NCI-H1105 (cell line): ENCODE measurements at regions not wholly inside any gene's neighbourhood (a gene's known extent, or its start where the extent isn't known, plus 50 kb on each side); places are given as distances from the start of the nearest gene placed in this dataset.

Experiments used
- DNase-seq: peaks from one replicate; lab custom pipeline; 2025; lab: John Stamatoyannopoulos, UW

DNA sequence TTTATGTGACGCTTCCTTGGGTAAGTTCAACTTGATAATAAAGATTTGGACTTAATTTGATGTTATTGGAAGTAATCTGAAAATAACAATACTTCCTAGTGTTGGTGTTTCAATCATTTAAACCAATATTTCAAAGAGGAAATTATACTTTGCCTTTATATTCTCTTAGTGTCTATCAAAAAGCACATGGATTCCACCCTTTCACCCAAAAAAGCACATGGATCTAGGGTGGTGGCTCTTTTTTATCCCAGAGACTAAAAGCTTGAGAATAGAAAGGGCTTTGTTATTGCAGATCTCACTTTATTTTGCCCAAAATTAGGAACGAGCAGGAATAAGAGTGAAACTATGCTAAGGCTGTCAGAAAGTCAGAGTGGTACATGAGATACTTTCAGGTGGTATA lies 75.1 kb upstream of the RASGEF1B start:
- DNase-seq = no peak

DNA sequence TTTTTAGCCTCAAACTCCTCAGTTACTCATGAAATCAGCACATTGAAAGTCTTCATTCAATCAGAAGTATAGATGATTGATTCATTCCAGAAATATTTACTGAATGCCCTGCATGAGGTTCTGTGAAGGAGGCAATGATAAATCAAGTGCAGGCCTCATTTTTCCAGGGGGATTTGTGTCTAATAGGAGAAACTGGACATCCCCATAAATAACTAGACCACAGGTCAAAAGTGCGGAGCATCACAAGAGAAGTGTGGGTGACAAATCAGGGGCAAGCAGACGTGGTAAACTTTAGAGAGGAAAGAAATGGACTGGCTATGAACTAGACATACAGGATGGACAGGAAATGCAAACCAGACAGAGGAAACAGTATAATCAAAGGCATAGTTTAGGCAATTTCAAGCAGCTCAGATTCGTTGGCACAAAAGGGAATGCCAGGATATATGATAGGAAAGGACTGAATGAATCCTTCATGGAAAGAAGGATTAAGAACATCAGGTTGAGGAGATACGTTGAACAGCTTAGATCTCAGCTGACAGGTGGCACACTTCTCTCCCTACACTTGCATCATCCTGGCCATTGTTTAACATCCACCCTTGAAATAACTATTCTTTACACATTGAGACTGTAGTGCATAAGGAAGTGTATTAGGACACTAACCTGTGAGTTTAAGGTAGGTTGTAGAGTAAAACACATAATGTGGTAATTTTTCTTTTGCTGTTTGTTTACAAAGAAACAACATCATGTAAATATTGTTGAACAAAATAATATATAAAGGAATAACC lies 69.6 kb upstream of the RASGEF1B start:
- DNase-seq = no peak

DNA sequence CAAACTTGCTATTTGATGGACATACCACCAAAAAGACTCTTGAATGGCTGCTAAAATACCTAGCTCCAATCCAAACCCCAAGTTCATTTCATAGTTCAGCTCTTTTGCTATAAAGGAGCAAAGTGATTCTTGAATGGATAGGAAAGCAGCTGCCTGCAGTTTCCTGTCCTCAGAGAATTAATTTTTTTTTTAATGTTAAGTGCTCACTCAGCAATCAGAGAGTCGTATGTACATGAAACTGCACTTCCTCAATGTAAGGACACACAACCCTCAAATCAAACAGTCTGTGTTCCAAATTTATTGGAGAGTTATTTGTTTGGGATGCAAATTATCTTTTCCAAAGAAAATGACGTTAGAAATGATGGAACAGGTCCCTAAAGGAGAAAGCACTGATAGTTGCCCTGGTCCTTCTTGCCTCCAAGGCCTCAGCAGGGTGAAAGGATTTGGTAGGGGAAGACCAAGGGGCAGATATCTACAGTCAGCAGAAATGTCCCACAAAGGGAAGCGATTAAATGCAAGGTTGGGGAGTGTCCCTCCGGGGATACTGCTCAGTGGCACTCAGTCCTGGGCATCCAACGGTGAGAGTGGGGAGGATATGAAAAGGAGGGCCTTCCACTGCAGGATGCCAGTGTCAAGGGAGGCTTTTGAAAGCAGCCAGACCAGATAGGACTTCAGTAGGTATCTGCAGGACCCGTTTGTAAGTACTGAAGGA lies 67.2 kb upstream of the RASGEF1B start:
- DNase-seq = no peak

DNA sequence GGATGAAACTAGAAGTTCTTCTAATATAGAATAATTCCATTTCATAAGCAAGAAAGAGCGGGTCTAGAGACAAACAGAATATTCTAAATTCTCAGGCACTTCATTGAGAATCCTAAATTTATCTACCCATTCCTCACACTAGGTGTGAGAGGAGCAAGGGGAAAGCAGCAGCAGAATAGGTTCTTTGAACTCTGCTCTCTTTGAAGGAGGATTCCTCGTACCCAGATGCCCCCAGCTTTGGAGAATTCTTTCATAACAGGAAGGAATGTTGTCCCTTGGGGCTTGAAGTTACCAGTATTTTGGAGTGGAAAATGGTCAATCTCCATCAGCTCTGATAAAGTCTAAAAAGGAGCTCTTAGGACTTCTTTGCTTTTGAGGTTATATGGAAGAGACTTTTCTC lies 59.7 kb upstream of the RASGEF1B start:
- no peak for DNase-seq

DNA sequence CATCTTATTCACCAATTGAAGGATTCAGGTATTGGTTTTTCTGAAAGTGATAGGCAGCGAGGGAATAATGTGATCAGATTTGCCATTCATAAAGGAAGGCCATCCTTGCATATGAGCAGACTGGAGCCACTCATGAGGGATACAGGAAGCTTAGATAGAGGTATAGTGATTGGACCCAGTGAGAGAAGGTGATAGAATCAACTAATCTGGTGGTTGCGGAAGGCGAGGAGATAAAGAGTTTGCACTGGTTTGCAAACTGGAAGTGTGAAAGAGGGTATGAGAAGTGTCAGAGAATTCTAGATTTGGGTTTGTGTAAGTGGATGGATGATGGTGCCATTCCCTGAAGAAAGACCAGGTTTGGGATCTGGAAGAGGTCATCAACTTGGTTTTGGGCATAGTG lies 57.3 kb upstream of the RASGEF1B start:
- DNase-seq = no peak

DNA sequence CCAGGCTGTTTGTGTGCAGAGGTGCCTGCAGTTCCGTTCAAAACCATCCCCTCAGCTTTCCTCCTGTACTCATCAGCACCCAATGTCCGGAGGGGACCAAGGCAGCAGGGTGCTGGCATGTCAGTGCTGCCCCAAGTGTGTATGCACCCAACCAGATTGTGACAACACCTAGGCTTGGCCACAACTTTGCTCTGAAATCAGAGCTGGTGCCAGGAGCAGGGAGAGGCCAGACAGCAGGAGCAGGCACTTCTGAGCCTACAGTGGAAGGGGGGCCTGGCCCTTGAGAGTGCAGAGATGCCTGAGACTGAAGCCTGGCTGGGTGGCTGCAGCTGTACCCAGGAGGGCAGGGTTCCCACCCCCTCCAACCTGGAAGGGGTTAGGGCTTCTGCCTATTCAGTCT lies 56.5 kb upstream of the RASGEF1B start:
- no peak for DNase-seq

DNA sequence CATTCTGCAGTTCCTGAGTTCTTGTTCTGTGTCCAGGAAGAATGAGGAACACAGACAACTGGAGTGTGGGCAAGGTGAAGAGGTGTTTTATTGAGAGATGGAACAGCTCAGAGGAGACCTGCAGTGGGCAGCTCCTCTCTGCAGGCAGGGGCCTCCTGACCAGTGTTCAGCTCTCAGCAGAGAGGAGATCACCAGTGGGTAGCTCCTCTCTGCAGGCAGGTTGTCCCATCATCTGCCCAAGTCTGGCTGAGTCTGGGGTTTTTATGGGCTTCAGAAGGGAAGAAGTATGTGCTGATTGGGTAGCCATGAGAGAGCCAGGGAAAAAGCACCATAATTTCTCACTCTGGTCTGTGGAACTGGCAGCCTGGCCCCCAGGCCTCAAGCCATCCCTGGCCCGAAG lies 56.0 kb upstream of the RASGEF1B start:
- no peak for DNase-seq

DNA sequence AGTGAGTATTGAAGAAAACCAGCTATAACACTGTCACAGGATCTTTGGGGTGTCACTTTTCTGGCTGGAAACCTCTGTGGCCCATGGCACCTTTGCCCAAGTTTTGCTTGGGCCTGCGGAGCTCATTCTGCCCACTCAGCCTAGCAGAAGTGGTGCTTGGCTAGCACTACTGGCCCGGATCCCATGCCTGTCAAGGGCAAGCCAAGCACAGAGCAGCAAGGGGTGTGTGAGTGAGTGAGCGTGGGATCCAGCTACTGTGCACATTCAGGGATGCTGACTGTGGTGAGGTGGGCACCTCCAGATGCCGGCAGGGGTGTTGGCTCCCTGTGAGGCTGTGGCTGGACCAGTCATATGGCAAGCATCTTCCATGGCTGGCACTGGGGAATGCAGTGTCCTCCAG lies 55.4 kb upstream of the RASGEF1B start:
- DNase-seq = no peak

DNA sequence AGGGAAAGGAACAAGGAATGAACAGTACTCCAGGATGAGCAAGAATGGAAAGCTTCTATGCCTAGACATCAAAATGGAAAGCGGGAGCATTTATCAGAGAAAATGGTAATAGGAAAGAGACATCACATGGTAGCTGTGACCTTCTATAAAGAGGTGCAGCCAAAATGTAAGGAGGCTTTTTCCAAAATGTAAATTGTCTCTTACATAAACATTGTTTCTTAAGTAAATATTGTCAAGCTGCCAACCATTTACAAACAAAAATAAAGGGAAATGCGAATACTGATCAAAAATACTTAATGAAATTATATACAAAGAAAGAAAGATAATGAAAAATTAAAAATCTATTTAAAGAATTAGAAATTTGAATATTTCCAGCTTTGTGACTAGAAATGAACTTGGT lies 55.0 kb upstream of the RASGEF1B start:
- DNase-seq = no peak

DNA sequence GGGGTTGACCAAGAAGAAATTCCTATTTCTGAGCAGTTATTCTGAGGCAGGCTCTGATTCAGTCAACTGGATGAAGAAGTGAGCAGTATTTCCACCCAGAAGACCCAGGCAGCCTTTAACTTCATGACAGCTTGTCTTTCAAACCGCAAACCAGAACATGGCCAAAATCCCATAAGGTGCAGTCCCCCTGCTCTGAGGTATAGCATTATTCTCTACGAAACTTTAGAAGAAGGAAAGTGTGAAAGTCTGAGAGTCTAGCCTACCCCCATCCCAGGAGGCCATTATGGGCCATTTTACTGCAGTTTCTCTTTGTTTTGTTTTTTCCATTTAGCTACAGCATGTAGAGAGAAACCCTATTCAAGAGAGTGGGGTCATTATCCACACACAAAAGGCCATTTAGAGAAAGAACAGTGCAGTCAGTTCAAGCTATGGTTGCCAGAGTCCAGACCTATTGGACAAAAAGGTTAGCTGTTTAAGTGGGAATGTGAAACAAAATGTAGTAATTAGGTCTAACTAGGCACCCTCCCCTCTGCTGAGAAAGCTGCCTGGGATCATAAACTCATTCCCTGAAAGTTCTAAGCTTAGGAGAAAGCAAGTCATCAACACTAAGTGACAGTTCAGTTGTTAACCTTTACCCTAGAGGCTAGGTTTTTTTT lies 52.1 kb upstream of the RASGEF1B start:
- DNase-seq = no peak

DNA sequence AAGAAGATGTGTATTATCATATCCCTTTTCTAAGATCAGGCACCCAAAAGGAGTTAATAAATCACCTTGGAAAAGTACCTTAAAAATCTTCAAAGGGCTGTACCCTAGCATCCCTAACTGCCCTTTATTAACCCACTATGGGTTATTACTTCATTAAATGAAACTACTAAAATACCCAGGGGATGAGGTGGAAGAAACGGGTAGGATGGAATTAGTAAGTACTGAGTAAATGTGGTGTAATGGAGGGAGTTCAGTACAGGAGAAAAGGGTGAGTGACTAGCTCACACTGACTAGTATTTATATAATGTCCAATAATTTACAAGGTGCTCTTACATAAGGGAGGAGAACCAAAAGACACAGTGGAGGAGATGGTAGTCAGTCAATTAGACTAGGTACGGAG lies 51.0 kb upstream of the RASGEF1B start:
- DNase-seq = no peak

DNA sequence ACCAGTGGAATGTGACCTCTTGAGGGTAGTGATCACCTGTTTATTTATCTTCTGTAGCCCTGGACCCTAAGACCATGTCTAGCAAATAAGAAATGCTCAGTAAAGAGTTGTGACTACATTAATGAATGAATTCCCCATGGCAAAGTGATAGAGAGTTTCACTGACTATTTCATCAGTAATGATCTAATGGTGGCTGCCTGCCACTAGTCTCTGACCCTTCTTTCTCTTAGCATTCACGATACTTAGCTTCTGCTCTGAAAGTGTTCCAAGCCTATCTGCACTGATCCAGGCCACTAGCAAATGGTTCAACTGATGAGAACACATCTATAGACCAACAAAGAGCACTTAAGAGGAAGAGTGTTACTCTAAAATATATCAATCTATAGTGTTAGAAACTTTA lies 50.0 kb upstream of the RASGEF1B start:
- DNase-seq = no peak
